T-helper 22 cell (primary cell): ENCODE measurements at regions not wholly inside any gene's neighbourhood (a gene's known extent, or its start where the extent isn't known, plus 50 kb on each side); places are given as distances from the start of the nearest gene placed in this dataset.
"Not testable (repeated sequence)": the region's sequence is repeated elsewhere in the genome, so short reads cannot be mapped to it uniquely, and the experiment has no call there.

Experiments
- DNase-seq: peaks from one replicate; pipeline ENCODE4 v3.0.0-alpha.2; 2020; ENCODE audit warnings: low read depth

DNA sequence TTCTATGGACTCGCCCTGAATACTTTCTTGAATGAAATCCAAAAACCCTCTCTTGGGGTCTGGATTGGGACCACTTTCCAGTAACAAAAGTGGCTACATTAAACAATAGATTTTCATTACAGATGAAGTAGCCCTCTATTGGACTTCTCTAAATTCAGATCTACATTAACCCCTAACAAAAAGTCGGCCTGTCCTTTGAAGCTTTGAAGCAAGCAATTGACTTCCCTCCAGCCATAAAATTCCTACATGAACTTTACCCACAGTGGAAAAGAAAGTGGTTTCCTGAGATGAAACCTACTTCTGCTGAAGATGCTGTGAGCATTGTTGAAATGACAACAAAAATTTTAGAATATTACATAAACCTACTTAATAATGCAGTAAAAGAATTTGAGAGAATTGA is 967.1 kb upstream of the ROBO1 start:
- no peak for DNase-seq

DNA sequence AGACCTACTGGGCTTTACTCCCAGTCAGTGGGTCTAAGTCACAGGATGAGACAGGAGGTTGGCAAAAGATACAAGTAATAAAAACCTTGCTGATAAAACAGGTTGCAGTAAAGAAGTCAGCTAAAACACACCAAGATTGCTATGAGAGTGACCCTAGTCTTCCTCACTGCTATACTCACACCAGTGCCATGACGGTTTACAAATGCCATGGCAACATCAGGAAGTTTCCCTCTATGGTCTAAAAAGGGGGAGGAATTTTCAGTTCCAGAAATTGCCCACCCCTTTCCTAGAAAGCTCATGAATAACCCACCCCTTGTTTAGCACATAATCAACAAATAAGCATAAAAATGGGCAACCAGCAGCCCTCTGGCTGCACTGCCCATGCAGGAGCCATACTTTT is 966.7 kb upstream of the ROBO1 start:
- DNase-seq = no peak

DNA sequence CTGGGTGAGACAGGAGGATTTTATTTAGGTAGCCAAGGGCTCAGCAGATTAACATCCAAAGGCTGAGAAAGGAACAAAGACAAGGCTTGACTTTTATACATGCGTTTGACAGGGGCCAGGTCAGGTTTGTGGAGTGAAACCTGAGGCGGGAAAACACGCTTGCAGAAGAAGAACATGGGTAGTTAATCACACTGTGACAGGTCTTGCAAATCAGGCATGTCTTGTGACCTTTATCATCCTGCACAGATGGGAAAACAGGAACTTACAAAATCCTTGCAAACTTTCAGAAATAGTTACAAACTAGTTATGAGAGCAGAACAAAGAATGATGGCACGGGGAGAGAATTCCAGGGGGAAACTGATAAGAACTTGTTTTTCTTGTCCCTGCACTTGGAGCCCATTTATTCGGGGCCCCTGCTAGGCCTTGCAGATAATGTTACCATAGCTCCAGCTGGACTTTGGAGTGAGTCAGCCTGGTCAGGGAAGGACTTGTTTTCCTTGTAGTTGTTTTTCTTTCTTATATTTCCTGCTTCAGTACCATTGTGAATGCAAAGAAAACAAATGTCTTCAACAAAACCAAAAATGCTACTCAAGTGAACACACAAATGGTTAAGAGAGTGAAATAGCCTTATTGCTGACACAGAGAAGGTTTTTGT is 965.9 kb upstream of the ROBO1 start:
- no peak for DNase-seq

DNA sequence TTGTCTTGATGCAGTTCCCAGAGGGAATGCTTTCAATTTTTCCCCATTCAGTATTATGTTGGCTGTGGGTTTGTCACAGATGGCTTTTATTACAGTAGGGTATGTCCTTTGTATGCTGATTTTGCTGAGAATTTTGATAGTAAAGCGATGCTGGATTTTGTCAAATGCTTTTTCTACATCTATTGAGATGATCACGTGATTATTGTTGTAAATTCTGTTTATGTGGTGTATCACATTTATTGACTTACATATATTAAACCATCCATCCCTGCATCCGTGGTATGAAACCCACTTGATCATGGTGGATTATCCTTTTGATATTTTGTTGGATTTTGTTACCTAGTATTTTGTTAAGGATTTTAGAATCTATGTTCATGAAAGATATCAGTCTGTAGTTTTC is 959.8 kb upstream of the ROBO1 start:
- DNase-seq = not testable (repeated sequence)

DNA sequence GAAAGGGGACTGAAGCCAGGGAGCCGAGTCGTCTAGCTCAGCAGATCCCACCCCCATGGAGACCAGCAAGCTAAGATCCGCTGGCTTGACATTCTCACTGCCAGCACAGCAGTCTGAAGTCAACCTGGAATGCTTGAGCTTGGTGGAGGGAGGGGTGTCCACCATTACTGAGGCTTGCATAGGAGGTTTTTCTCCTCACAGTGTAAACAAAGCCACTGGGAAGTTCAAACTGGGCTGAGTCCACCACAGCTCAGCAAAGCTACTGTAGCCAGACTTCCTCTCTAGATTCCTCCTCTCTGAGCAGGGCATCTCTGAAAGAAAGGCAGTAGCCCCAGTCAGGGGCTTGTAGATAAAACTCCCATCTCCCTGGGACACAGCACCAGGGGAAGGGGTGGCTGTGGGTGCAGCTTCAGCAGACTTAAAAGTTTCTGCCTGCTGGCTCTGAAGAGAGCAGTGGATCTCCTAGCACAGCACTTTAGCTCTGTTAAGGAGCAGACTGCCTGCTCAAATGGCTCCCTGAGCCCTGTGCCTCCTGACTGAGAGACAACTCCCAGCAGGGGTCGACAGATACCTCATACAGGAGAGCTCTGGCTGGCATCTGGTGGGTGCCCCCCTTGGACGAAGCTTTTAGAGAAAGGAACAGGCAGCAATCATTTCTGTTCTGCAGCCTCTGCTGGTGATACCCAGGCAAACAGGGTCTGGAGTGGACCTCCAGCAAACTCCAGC is 942.0 kb upstream of the ROBO1 start:
- not testable (repeated sequence) for DNase-seq

GRCh38 chr3:80705290-80705689 is 937.5 kb upstream of the ROBO1 start:
- DNase-seq = no peak

- DNase-seq = no peak
These were observed 933.6 kb upstream of the ROBO1 start for GRCh38 chr3:80701349-80701748.

- no peak for DNase-seq
These were observed 929.5 kb upstream of the ROBO1 start for GRCh38 chr3:80697291-80697690.

DNA sequence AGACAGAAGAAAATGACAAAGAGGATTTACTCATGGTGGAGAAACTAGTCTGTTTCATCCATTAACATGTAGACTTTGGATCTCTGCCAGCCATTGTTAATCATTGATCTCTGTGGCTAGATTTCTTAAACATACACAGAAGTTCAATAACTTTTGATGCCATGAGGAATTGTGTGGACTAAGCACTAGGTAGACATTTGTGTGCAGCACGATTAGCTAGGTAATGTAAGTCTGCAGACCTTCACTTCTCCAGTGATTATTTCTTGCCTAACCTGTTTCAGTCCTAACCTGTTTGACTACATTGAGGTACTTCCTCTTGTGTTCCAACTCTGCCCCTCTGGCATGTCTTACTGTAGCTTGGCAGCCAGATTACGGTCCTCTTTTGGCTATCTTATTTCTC is 928.5 kb upstream of the ROBO1 start:
- no peak for DNase-seq

- no peak for DNase-seq
These were observed 921.0 kb upstream of the ROBO1 start for GRCh38 chr3:80688814-80689213.

- DNase-seq = no peak
These were observed 915.2 kb upstream of the ROBO1 start for GRCh38 chr3:80682951-80683350.

- DNase-seq = no peak
These were observed 914.4 kb upstream of the ROBO1 start for GRCh38 chr3:80682235-80682634.

- no peak for DNase-seq
These were observed 910.0 kb upstream of the ROBO1 start for GRCh38 chr3:80677796-80678195.

- DNase-seq = no peak
These were observed 909.1 kb upstream of the ROBO1 start for GRCh38 chr3:80676866-80677265.

DNA sequence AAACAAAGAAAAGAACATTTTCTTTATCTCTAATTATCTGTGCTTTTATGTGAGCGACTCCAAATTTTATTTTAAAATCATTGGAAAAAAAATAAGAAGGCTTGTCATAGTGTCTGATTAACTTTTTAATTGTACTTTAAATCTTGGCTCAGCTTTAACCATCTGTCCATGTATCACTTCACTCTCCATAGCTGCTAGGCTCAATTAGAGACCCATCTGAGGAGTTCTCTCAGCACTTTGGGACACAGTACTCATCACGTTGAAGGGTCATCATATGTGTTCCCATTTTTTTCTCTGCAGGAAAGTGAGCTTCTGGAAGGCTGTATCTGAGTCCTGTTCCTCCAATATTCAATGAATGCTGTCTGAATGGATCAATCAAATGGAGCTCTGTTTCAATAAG is 908.5 kb upstream of the ROBO1 start:
- no peak for DNase-seq

GRCh38 chr3:80675790-80676189 is 908.0 kb upstream of the ROBO1 start:
- no peak for DNase-seq

- DNase-seq = no peak
These were observed 900.9 kb upstream of the ROBO1 start for GRCh38 chr3:80668600-80669294.

- no peak for DNase-seq
These were observed 900.3 kb upstream of the ROBO1 start for GRCh38 chr3:80668100-80668499.

GRCh38 chr3:80663426-80663825 is 895.6 kb upstream of the ROBO1 start:
- no peak for DNase-seq

- no peak for DNase-seq
These were observed 887.4 kb upstream of the ROBO1 start for GRCh38 chr3:80655216-80655615.

DNA sequence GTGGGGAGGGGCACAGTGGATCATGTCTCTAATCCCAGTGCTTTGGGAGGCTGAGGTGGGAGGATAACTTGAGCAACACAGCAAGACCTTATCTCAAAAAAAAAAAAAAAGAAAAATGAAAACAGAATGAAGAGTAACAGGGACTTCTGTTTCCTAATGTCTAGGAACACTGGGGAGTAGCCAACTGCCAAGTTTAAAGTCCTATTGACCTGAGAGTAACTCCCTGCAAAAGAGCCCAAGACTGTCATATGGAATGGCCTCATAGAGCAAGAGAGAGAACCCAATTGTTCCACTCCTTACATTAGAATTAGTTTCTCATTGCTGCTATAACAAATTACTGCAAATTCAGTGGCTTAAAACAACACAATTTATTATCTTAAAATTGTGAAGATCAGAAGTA is 881.4 kb upstream of the ROBO1 start:
- no peak for DNase-seq

- no peak for DNase-seq
These were observed 875.6 kb upstream of the ROBO1 start for GRCh38 chr3:80643421-80643820.
